ENCODE measurements at regions not wholly inside any gene's neighbourhood (a gene's known extent, or its start where the extent isn't known, plus 50 kb on each side); places are given as distances from the start of the nearest gene placed in this dataset.
"Not testable (repeated sequence)": the region's sequence is repeated elsewhere in the genome, so short reads cannot be mapped to it uniquely, and the experiment has no call there.

DNA sequence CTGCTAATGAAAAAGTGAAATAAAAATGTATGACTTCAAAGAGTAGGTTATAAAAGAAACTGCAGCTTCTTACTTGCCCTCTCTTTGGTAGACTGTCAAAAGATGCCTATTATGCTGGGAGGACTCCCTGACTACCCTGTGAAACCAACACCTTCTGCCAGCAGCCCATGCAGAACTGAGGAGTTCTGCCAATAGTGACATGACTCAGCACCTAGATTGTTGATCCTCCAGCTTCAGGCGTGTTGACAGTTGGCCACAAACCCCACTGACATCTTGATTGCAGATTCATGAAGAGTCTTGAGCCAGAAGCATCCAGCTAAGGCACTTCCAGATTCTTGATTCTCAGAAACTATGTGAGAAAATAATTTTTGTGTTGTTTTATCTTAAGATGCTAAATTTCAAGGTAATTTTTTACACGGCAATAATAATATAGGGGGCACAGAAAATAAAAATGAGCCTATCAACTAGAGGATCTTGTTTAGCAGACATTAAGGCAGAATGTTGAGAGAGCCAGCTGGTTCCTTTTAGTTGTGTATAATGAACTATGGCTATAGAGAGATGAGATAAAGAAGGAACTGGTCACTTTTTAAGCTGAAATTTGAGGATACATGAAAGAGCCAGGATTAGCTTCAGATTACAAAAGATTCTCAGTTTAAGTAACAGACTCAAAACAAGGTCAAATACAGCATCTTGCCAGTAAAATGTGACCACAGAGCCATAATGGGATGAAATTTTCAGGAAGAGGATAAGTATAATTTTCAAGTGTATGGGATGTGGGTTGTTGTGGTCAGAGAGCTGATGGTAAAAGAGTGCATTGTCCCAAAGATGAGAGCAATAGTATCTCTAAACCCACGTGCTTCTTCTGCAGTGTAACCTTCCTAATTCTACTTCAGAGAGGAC, 588.7 kb upstream of the CBLB start:
- no peak for DNase-seq (ENCODE audit: low read depth)

DNA sequence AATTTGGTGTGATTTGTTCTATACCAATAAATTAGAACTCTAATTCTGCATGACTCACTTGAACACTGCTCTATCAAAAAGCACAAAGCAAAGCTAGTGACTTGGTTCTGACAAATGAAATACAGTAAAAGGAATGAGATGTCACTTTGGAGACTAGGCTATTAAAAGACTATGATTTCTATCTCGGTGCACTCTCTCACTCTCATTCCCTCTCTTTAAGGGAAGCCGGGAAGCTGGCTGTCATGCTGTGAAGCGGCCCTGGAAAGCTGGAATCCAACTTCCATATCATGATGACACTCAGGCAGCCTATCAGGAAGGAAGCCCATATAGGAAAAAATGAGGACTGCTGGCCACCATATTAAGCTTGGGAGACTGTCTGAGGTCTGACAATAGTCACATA, 590.1 kb upstream of the CBLB start:
- DNase-seq (ENCODE audit: low read depth) = no peak

- DNase-seq (ENCODE audit: low read depth) = no peak
Measured at GRCh38 chr3:106466881-106467280, 598.1 kb upstream of the CBLB start.

DNA sequence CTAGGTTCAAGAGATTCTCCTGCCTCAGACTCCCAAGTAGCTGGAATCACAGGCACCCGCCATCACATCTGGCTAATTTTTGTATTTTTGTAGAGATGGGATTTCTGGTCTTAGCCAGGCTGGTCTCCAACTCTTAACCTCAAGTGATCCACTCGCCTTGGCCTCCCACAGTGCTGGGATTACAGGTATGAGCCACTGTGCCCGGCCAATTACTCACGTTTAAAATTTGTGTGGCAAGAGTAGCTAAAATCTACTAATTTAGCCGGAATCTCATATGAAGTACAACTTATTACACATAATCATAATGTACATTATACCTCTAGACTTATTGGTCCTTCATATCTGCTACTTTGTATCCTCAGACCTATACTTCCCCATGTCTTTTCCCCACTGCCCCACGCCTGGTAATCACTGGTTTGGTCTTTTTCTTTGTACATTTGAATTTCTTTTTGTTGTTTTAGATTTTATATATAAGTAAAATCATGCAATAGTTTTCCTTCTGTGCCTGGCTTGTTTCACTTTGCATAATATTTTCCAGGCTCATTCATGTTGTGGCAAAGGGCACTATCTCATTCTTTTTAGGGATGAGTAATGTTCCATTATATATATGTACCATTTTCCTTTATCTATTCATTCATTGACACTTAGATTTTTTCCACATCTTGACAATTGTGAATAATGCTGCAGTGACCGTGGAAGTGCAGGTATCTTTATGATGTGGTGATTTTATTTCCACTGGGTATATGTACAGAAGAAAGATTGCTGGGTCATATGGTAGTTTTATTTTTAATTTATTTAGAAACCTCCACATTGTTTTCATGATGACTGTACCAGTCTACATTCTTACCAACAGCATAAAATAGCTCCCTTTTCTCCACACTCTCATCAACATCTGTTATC, 605.0 kb upstream of the CBLB start:
- no peak for DNase-seq (ENCODE audit: low read depth)

DNA sequence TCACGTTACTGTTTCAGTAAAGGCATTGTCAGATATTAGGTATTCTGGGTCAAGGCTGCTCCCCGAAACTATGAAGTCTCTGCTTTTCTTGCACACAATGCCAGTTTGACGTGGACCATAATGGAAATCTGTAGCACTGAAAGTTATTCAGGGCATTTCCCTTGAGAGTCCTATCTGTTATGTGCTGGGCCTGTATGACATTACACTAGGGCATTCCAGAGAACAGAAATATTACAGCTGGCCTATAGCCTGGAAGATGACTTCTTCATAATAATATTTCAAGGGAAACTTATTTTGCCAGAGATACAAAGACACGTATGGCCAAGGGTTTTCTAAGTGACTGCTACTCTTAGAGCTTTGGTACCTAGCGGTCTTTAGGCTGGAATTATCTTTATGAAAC, 613.6 kb upstream of the CBLB start:
- no peak for DNase-seq (ENCODE audit: low read depth)

GRCh38 chr3:106485217-106485616, 616.4 kb upstream of the CBLB start:
- DNase-seq (ENCODE audit: low read depth) = no peak

DNA sequence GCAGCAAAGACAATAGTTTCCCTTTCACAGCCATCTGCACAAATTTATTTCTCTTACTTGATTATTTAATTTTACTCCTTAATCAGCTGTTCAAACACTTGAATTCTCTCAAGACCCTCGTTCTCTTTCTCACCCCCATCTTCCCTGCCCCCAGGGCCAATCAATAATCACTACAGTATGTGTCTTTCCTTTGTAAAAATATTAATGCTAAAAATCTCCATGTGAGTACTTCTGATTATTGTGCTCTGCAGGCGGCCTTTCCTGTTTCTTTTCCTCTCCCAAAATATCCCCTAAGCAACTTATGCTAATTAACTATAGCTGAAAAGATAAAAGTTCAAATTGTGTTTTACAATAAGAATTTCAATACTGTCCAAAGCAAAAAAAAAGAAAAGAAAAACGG, 617.0 kb upstream of the CBLB start:
- DNase-seq (ENCODE audit: low read depth) = no peak

DNA sequence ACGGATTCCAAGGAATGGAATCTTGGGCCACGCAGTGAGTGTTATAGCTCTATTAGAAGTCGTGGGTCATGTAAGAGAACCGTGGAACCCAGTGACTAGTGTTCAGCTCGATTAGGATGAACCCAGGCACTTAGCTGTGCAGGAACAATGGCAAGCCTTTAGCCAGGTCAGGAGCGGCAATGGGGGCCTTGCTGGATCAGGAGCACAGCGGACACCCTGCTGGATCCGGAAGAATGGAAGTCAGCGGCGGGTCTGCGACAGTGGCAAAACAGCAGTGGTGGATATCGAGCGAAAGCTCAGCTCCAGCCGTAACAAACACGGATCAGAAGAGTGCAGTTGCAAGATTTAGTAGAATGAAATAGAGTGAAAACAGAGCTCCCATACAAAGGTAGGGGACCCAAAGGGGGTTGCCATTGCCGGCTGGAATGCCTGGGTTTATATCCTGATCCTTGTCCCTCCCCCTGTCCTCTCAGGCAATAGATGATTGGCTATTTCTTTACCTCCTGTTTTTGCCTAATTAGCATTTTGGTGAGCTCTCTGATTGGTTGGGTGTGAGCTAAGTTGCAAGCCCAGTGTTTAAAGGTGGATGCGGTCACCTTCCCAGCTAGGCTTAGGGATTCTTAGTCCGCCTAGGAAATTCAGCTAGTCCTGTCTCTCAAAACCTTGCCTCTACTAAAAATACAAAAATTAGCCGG, 618.3 kb upstream of the CBLB start:
- not testable (repeated sequence) for DNase-seq (ENCODE audit: low read depth)

- no peak for DNase-seq (ENCODE audit: low read depth)
Measured at GRCh38 chr3:106488331-106488730, 619.5 kb upstream of the CBLB start.

DNA sequence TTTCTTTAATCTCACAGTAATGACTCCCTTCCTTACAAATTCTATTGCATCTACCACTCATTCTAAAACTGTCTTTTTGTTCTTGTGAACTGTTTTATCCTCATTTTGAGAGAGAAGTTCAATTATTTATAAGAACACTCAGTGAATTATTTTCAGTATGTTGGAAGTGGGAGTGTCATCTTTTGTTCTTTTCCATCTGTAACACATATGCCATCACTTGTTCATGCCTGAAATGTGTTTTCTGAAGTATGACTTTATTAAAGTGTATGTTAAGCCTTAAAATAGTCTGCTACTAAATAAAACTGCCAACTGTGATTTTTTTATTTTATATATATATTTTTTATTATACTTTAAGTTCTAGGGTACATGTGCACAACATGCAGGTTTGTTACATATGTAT, 623.0 kb upstream of the CBLB start:
- no peak for DNase-seq (ENCODE audit: low read depth)

DNA sequence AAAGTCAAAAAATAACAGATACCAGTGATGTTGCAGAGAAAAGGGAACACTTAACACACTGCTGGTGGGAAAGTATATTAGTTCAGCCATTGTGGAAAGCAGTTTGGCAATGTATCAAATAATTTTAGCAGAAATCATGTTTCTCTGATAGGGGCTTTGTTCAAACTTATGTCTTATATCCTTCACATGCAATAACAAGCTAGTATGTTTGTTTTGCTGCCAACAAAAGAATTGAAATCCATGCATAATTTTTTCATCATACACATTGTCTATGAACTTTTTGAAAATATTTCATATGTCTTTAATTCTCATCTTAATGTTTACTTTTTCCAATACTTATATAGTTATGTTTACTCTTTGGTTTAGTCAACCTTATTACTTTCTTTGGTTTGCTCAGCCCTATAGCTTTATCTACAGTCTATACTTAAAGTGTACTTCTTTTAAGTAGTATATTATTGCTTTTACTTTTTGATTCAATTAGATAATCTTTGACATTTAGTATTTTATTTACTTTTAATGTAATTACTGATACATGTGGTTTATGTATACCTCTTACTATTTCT, 639.6 kb upstream of the CBLB start:
- DNase-seq (ENCODE audit: low read depth) = no peak

- no peak for DNase-seq (ENCODE audit: low read depth)
Measured at GRCh38 chr3:106510206-106510605, 641.4 kb upstream of the CBLB start.

- DNase-seq (ENCODE audit: low read depth) = no peak
Measured at GRCh38 chr3:106512846-106513245, 644.0 kb upstream of the CBLB start.

DNA sequence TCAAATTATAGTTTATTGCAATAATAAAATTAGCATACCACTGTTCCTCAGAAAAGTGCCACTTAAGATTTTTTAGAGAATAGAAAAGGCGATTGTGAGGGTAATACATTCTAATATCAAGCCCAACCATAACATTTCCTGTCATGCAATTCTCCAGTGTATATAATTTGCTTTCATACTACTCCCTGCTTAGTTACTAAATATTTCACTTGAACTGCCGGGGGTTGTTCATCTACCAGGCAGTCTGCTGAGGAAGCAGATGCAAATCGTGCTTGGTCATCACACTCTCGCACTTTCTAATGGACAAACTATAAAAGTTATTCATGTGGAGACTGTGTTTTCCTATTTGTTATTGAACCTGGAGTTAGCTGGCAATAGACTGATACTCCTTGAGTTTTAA, 645.6 kb upstream of the CBLB start:
- no peak for DNase-seq (ENCODE audit: low read depth)

- no peak for DNase-seq (ENCODE audit: low read depth)
Measured at GRCh38 chr3:106518516-106518915, 649.7 kb upstream of the CBLB start.

GRCh38 chr3:106522397-106522796, 653.6 kb upstream of the CBLB start:
- DNase-seq (ENCODE audit: low read depth) = no peak

- DNase-seq (ENCODE audit: low read depth) = no peak
Measured at GRCh38 chr3:106528932-106529331, 660.1 kb upstream of the CBLB start.

DNA sequence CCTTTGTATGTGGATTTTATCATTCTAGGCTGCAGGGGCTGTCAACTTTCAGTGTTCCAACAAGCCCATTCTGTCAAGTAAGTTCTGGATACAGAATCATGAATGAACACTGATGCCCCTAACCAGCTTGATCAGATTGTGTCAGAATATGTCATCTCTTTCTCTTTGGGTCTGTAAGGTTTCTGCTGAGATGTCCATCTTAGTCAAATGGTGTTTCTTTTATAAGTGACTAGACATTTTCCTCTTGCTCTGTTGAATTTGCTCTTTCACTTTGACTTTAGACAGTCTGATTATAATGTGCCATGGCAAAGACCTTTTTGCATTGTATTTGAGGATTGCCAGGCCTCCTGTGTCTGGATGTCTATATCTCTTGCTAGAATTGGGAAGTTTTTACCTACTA, 660.9 kb upstream of the CBLB start:
- DNase-seq (ENCODE audit: low read depth) = no peak

DNA sequence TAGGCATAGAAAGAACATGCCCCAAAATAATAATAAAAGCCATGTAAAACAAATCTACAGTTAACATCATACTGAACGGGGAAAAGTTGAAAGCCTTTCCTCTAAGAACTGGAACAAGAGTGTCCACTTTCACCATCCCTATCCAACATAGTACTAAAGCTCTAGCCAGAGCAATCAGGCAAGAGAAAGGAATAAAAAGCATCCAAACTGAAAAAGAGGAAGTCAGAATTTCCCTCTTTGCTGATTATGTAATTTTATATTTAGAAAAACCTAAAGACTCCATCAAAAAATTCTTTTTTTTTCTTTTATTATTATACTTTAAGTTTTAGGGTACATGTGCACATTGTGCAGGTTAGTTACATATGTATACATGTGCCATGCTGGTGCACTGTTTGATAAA, 661.6 kb upstream of the CBLB start:
- DNase-seq (ENCODE audit: low read depth) = no peak

DNA sequence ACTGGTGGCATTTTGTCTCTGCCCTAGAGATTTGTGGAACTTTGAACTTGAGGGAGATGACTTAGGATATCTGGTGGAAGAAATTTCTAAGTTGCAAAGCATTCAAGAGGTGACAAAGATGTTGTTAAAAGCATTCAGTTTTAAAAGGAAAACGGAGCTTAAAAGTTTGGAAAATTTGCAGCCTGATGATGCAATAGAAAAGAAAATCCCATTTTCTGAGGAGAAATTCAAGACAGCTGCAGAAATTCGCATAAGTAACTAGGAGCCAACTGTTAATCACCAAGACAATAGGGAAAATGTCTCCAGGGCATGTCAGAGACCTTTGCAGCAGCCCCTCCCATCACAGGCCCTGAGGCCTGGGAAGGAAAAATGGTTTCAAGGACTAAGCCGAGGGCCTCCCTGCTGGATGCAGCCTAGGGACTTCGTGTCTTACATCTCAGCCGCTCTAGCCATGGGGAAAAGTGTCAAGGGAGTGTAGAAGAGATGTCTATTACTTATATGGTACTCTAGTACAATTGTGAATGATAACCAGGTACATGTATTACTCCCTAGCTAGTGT, 663.0 kb upstream of the CBLB start:
- not testable (repeated sequence) for DNase-seq (ENCODE audit: low read depth)

- DNase-seq (ENCODE audit: low read depth) = no peak
Measured at GRCh38 chr3:106533093-106533787, 664.4 kb upstream of the CBLB start.

All from T follicular helper cell (primary cell).